Type B pancreatic cell (in vitro differentiated cells): ENCODE measurements at regions not wholly inside any gene's neighbourhood (a gene's known extent, or its start where the extent isn't known, plus 50 kb on each side); places are given as distances from the start of the nearest gene placed in this dataset.

Experiments
- DNase-seq: peaks from one replicate; pipeline ENCODE4 v3.0.0; 2021; ENCODE audit warnings: mixed read lengths; ENCODE audit not compliant: unreplicated experiment; ENCODE audit errors: extremely low spot score
- H3K27ac Mint-ChIP-seq: 2 replicates; pipeline ENCODE4 v1.8.0; 2021; ENCODE audit warnings: mild to moderate bottlenecking, mixed read lengths
- H3K27me3 Mint-ChIP-seq: 2 replicates; pipeline ENCODE4 v1.8.0; 2021; ENCODE audit warnings: mixed read lengths
- H3K36me3 Mint-ChIP-seq: 2 replicates; pipeline ENCODE4 v1.8.0; 2021; ENCODE audit warnings: mixed read lengths
- H3K4me1 Mint-ChIP-seq: one replicate; pipeline ENCODE4 v1.8.0; 2021; ENCODE audit warnings: mixed read lengths; ENCODE audit not compliant: unreplicated experiment
- H3K4me3 Mint-ChIP-seq: 2 replicates; pipeline ENCODE4 v1.8.0; 2021; ENCODE audit warnings: mild to moderate bottlenecking, mixed read lengths
- H3K9me3 Mint-ChIP-seq: 2 replicates; pipeline ENCODE4 v1.8.0; 2021; ENCODE audit warnings: mixed read lengths
- CTCF ChIP-seq: fragments of 200-600 bp; sonication (generic); conservative IDR thresholded peaks from 2 replicates; pipeline ENCODE4 v1.5.0; 2021; ENCODE audit warnings: antibody characterized with exemption, mild to moderate bottlenecking

- H3K4me1 Mint-ChIP-seq, result no peaks in the 10 kb centered on the region
- no peaks in the 10 kb centered on the region for H3K36me3 Mint-ChIP-seq
- H3K27ac Mint-ChIP-seq, result no peak overlapping the region
Observed at GRCh38 chr5:30034870-30035269, 1158.6 kb upstream of the CDH6 start.

GRCh38 chr5:30030101-30030500 is 1163.4 kb upstream of the CDH6 start:
- no peaks in the 10 kb centered on the region for H3K36me3 Mint-ChIP-seq
- peaks cover 5% of the 10 kb centered on the region for H3K27me3 Mint-ChIP-seq
- no peaks in the 10 kb centered on the region for H3K4me1 Mint-ChIP-seq
- H3K9me3 Mint-ChIP-seq, result no peaks in the 10 kb centered on the region
- H3K27ac Mint-ChIP-seq, result no peak overlapping the region
- no peak for TF ChIP-seq CTCF
- DNase-seq, result no peak
- no peak overlapping the region for H3K4me3 Mint-ChIP-seq

More at GRCh38 chr5:30034870-30035269, 1158.6 kb upstream of the CDH6 start:
- no peak for TF ChIP-seq CTCF
- Mint-ChIP-seq H3K27me3 (peaks cover 5% of the 10 kb centered on the region), H3K4me3 (no peak overlapping the region), H3K9me3 (no peaks in the 10 kb centered on the region)
- no peak for DNase-seq

GRCh38 chr5:30001826-30002225 is 1191.7 kb upstream of the CDH6 start:
- no peaks in the 10 kb centered on the region for H3K4me1 Mint-ChIP-seq
- H3K36me3 Mint-ChIP-seq, result no peaks in the 10 kb centered on the region
- H3K27ac Mint-ChIP-seq, result no peak overlapping the region
- H3K9me3 Mint-ChIP-seq, result no peaks in the 10 kb centered on the region
- TF ChIP-seq CTCF, result no peak
- DNase-seq, result no peak
- no peak overlapping the region for H3K4me3 Mint-ChIP-seq
- no peaks in the 10 kb centered on the region for H3K27me3 Mint-ChIP-seq

GRCh38 chr5:30000231-30000630 is 1193.3 kb upstream of the CDH6 start:
- no peak for DNase-seq
- no peak for TF ChIP-seq CTCF
- Mint-ChIP-seq H3K9me3 (no peaks in the 10 kb centered on the region), H3K36me3 (no peaks in the 10 kb centered on the region), H3K27ac (no peak overlapping the region), H3K4me3 (no peak overlapping the region), H3K27me3 (no peaks in the 10 kb centered on the region), H3K4me1 (no peaks in the 10 kb centered on the region)

- Mint-ChIP-seq H3K27ac (no peak overlapping the region), H3K36me3 (no peaks in the 10 kb centered on the region), H3K27me3 (no peaks in the 10 kb centered on the region), H3K4me1 (no peaks in the 10 kb centered on the region), H3K4me3 (no peak overlapping the region), H3K9me3 (no peaks in the 10 kb centered on the region)
- TF ChIP-seq CTCF, result no peak
- no peak for DNase-seq
Observed at GRCh38 chr5:29995154-29995553, 1198.3 kb upstream of the CDH6 start.

GRCh38 chr5:29994519-29994918 is 1199.0 kb upstream of the CDH6 start:
- no peaks in the 10 kb centered on the region for H3K9me3 Mint-ChIP-seq
- no peaks in the 10 kb centered on the region for H3K27me3 Mint-ChIP-seq
- H3K4me1 Mint-ChIP-seq, result no peaks in the 10 kb centered on the region
- no peak for DNase-seq
- no peak overlapping the region for H3K27ac Mint-ChIP-seq
- no peak overlapping the region for H3K4me3 Mint-ChIP-seq
- no peaks in the 10 kb centered on the region for H3K36me3 Mint-ChIP-seq
- no peak for TF ChIP-seq CTCF
